Adrenal gland (tissue), 5 donors: ENCODE measurements at regions not wholly inside any gene's neighbourhood (a gene's known extent, or its start where the extent isn't known, plus 50 kb on each side); places are given as distances from the start of the nearest gene placed in this dataset.

Source experiments
- CTCF ChIP-seq, 6 experiments: fragments of 450-650 bp in 4 of 6; fragments of 200-600 bp in 2 of 6; sonication (generic) in 1 of 6; IDR thresholded peaks; 1 replicate in 5 of 6; 2 replicates in 1 of 6; pipeline versions ENCODE4 v1.5.1 to v1.8.0; 2016 to 2021; ENCODE audit warnings: antibody characterized with exemption in 6 of 6, mild to moderate bottlenecking in 2 of 6, moderate library complexity in 1 of 6
- POLR2A ChIP-seq, 2 donors: fragments of 450-650 bp; IDR thresholded peaks; one replicate each; pipeline ENCODE4 v1.6.1; 2017; ENCODE audit warnings: antibody characterized with exemption in 2 of 2, mild to moderate bottlenecking in 2 of 2, moderate library complexity in 1 of 2
- donor health status: DM: no; HTN: no; CAD: no.

- TF ChIP-seq CTCF (IDR thresholded peaks at IDR 0.05) (no peak), POLR2A (IDR thresholded peaks at IDR 0.05) (no peak)
Observed at GRCh38 chr21:23890652-23891051, 1716.6 kb downstream of the MRPL39 start.
